Retinal pigment epithelial cell (primary cell): ENCODE measurements at regions not wholly inside any gene's neighbourhood (a gene's known extent, or its start where the extent isn't known, plus 50 kb on each side); places are given as distances from the start of the nearest gene placed in this dataset.

Experiments
- DNase-seq: peaks from one replicate; pipeline ENCODE4 v3.0.0-alpha.2; 2010; ENCODE audit warnings: low read depth
- H3K4me3 ChIP-seq: 2 replicates; pipeline ENCODE4 v1.5.1; 2011; ENCODE audit warnings: mild to moderate bottlenecking, low read length, control low read depth, moderate library complexity
- CTCF ChIP-seq: conservative IDR thresholded peaks from 2 replicates; pipeline ENCODE4 v1.5.1; 2011; ENCODE audit warnings: low read depth, low read length, control low read depth, inconsistent platforms

- no peak for TF ChIP-seq CTCF
- no peak overlapping the region for H3K4me3 ChIP-seq
- DNase-seq, result no peak
These were observed 95.2 kb upstream of the TBX3 start for GRCh38 chr12:114779186-114779585.

GRCh38 chr12:114776731-114777442, 92.9 kb upstream of the TBX3 start:
- no peak overlapping the region for H3K4me3 ChIP-seq
- TF ChIP-seq CTCF, result no peak
- DNase-seq, result no peak

GRCh38 chr12:114774699-114775098, 90.7 kb upstream of the TBX3 start:
- TF ChIP-seq CTCF, result no peak

GRCh38 chr12:114774197-114774596, 90.2 kb upstream of the TBX3 start:
- no peak for DNase-seq
- TF ChIP-seq CTCF, result no peak

More at GRCh38 chr12:114774699-114775098, 90.7 kb upstream of the TBX3 start:
- H3K4me3 ChIP-seq, result no peak overlapping the region
- no peak for DNase-seq

GRCh38 chr12:114770323-114770722, 86.3 kb upstream of the TBX3 start:
- H3K4me3 ChIP-seq, result no peak overlapping the region
- DNase-seq, result no peak
- no peak for TF ChIP-seq CTCF

More at GRCh38 chr12:114774197-114774596, 90.2 kb upstream of the TBX3 start:
- H3K4me3 ChIP-seq, result no peak overlapping the region

- no peak for DNase-seq
- no peak for TF ChIP-seq CTCF
These were observed 85.7 kb upstream of the TBX3 start for GRCh38 chr12:114769634-114770033.

More at GRCh38 chr12:114769634-114770033, 85.7 kb upstream of the TBX3 start:
- H3K4me3 ChIP-seq, result no peak overlapping the region
